SK-N-SH treated with all-trans-retinoic acid at 6 μM for 48 hours (cell line): ENCODE measurements at regions not wholly inside any gene's neighbourhood (a gene's known extent, or its start where the extent isn't known, plus 50 kb on each side); places are given as distances from the start of the nearest gene placed in this dataset.

Experiments used
- ZFP30 ChIP-seq: fragments of 450-650 bp; formaldehyde crosslinking; IDR thresholded peaks from 2 replicates; pipeline ENCODE4 v1.5.0; 2022; ENCODE audit warnings: mild to moderate bottlenecking, moderate library complexity
- ZNF565 ChIP-seq: fragments of 450-650 bp; formaldehyde crosslinking; conservative IDR thresholded peaks from 2 replicates; pipeline ENCODE4 v1.5.0; 2020; ENCODE audit warnings: low read depth, mild to moderate bottlenecking, moderate library complexity
- TF ChIP-seq, protein P1 (sequence below): fragments of 250-450 bp; sonication (Bioruptor Pico); IDR thresholded peaks from 2 replicates; pipeline ENCODE4 v1.8.0; 2021; ENCODE audit warnings: low read depth, mild to moderate bottlenecking, moderate library complexity, borderline replicate concordance

DNA sequence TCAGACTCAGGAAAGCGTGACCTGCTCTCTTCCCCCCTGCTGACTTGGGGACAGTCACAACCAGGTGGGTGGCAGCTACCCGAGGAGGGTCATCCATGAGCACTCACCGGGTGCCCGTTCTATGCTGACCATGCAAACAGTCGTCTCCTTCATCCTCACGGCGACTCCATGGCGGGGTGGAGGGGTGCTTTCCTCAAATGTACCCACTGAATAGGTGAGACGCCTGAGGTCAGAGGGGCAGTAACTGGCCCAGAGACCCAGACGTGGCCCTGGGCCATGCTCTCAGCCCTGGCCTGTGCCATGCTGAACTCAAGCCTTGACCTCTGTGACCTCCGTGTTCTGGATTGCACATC lies 59.2 kb upstream of the TPM4 start:
- TF ChIP-seq ZFP30 (no peak), ZNF565 (CRISPR knock-in tag) (no peak)
- TF ChIP-seq, protein P1, sequence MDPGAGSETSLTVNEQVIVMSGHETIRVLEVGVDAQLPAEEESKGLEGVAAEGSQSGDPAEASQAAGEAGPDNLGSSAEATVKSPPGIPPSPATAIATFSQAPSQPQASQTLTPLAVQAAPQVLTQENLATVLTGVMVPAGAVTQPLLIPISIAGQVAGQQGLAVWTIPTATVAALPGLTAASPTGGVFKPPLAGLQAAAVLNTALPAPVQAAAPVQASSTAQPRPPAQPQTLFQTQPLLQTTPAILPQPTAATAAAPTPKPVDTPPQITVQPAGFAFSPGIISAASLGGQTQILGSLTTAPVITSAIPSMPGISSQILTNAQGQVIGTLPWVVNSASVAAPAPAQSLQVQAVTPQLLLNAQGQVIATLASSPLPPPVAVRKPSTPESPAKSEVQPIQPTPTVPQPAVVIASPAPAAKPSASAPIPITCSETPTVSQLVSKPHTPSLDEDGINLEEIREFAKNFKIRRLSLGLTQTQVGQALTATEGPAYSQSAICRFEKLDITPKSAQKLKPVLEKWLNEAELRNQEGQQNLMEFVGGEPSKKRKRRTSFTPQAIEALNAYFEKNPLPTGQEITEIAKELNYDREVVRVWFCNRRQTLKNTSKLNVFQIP (CRISPR knock-in tag), result no peak
